Posterior vena cava (tissue), 2 donors: ENCODE measurements at regions not wholly inside any gene's neighbourhood (a gene's known extent, or its start where the extent isn't known, plus 50 kb on each side); places are given as distances from the start of the nearest gene placed in this dataset.
A peak's percentile ranks its signal among the peaks of the same experiment; 100 is the strongest.

ENCODE experiments used
- DNase-seq: peaks from one replicate; pipeline ENCODE4 v3.0.0-alpha.2; 2020; ENCODE audit warnings: low spot score
- intact Hi-C, 2 donors: fragments of 100-400 bp; cut with DNase I; formaldehyde crosslinking; loops; one replicate each; pipeline versions ENCODE4 v1.14.1 to v1.14.2; 2022 to 2023
- donor health status: DM: yes; HTN: yes; CAD: no.
- donor health status: DM: yes; HTN: yes; CAD: no.

- intact Hi-C loops = no loop called here
- DNase-seq = peak; percentile 11
These were observed 319.8 kb downstream of the FBXO15 start for GRCh38 chr18:73827801-73828200.

GRCh38 chr18:73826098-73826497, 321.5 kb downstream of the FBXO15 start:
- intact Hi-C loops = no loop called here
- DNase-seq = no peak

- DNase-seq = no peak
- intact Hi-C loops = no loop called here
These were observed 323.0 kb downstream of the FBXO15 start for GRCh38 chr18:73824671-73825070.

GRCh38 chr18:73812423-73812822, 335.2 kb downstream of the FBXO15 start:
- intact Hi-C loops = no loop called here
- DNase-seq = no peak

- intact Hi-C loops = no loop called here
- DNase-seq = no peak
These were observed 340.0 kb downstream of the FBXO15 start for GRCh38 chr18:73807551-73808192.

GRCh38 chr18:73805991-73806390, 341.6 kb downstream of the FBXO15 start:
- intact Hi-C loops = no loop called here
- no peak for DNase-seq

- intact Hi-C loops = no loop called here
- DNase-seq = no peak
These were observed 350.2 kb downstream of the FBXO15 start for GRCh38 chr18:73797419-73797818.

- DNase-seq = no peak
- intact Hi-C loops = no loop called here
These were observed 354.2 kb downstream of the FBXO15 start for GRCh38 chr18:73793386-73793785.

- intact Hi-C loops = no loop called here
These were observed 356.6 kb downstream of the FBXO15 start for GRCh38 chr18:73791081-73791480.

GRCh38 chr18:73790587-73790986, 357.0 kb downstream of the FBXO15 start:
- intact Hi-C loops = no loop called here
- no peak for DNase-seq

More at GRCh38 chr18:73791081-73791480, 356.6 kb downstream of the FBXO15 start:
- DNase-seq = no peak

GRCh38 chr18:73787316-73787715, 360.3 kb downstream of the FBXO15 start:
- no peak for DNase-seq
- intact Hi-C loops = no loop called here

- no peak for DNase-seq
- intact Hi-C loops = no loop called here
These were observed 362.3 kb downstream of the FBXO15 start for GRCh38 chr18:73785300-73785699.

- DNase-seq = no peak
- intact Hi-C loops = no loop called here
These were observed 362.8 kb downstream of the FBXO15 start for GRCh38 chr18:73784853-73785252.

GRCh38 chr18:73782405-73782804, 365.2 kb downstream of the FBXO15 start:
- DNase-seq = no peak
- intact Hi-C loops = no loop called here

GRCh38 chr18:73780218-73780617, 367.4 kb downstream of the FBXO15 start:
- intact Hi-C loops = no loop called here
- no peak for DNase-seq

GRCh38 chr18:73778032-73778359, 369.6 kb downstream of the FBXO15 start:
- no peak for DNase-seq

GRCh38 chr18:73777356-73778031, 370.1 kb downstream of the FBXO15 start:
- DNase-seq = no peak

More at GRCh38 chr18:73778032-73778359, 369.6 kb downstream of the FBXO15 start:
- intact Hi-C loops = loop anchor here in 1 of 2 donors (5.0 kb wide), 1 partner anchor 1356 kb away; no protein-coding TSS in a partner anchor

GRCh38 chr18:73774811-73775509, 372.7 kb downstream of the FBXO15 start:
- no peak for DNase-seq
- intact Hi-C loops = loop anchor here in 1 of 2 donors (5.0 kb wide), 1 partner anchor 1353 kb away; no protein-coding TSS in a partner anchor

More at GRCh38 chr18:73777356-73778031, 370.1 kb downstream of the FBXO15 start:
- intact Hi-C loops = loop anchor here in 1 of 2 donors (5.0 kb wide), 1 partner anchor 1355 kb away; no protein-coding TSS in a partner anchor

- no peak for DNase-seq
- intact Hi-C loops = no loop called here
These were observed 379.6 kb downstream of the FBXO15 start for GRCh38 chr18:73768043-73768442.

- intact Hi-C loops = no loop called here
- no peak for DNase-seq
These were observed 380.6 kb downstream of the FBXO15 start for GRCh38 chr18:73766910-73767515.
